GM19043 (cell line): ENCODE measurements at regions not wholly inside any gene's neighbourhood (a gene's known extent, or its start where the extent isn't known, plus 50 kb on each side); places are given as distances from the start of the nearest gene placed in this dataset.

Source experiments
- ATAC-seq: cut with Tn5 transposase; IDR thresholded peaks from one replicate; pipeline ENCODE4 v1.9.1; 2021; ENCODE audit warnings: low read depth; ENCODE audit not compliant: unreplicated experiment

GRCh38 chr20:40416274-40416673 lies 272.8 kb downstream of the MAFB start:
- ATAC-seq: no peak

- no peak for ATAC-seq
Measured at GRCh38 chr20:40414843-40415615, 274.0 kb downstream of the MAFB start.

- ATAC-seq: no peak
Measured at GRCh38 chr20:40410028-40410427, 279.0 kb downstream of the MAFB start.

- ATAC-seq: no peak
Measured at GRCh38 chr20:40397467-40397866, 291.6 kb downstream of the MAFB start.

- no peak for ATAC-seq
Measured at GRCh38 chr20:40393197-40394079, 295.6 kb downstream of the MAFB start.

GRCh38 chr20:40390654-40391053 lies 298.4 kb downstream of the MAFB start:
- no peak for ATAC-seq

- no peak for ATAC-seq
Measured at GRCh38 chr20:40370800-40371199, 318.2 kb downstream of the MAFB start.

GRCh38 chr20:40368876-40369275 lies 320.2 kb downstream of the MAFB start:
- ATAC-seq: no peak

GRCh38 chr20:40361916-40362315 lies 327.1 kb downstream of the MAFB start:
- ATAC-seq: no peak

- no peak for ATAC-seq
Measured at GRCh38 chr20:40359131-40359912, 329.7 kb downstream of the MAFB start.

- no peak for ATAC-seq
Measured at GRCh38 chr20:40354880-40355279, 334.2 kb downstream of the MAFB start.

GRCh38 chr20:40343390-40343789 lies 345.6 kb downstream of the MAFB start:
- ATAC-seq: no peak

- no peak for ATAC-seq
Measured at GRCh38 chr20:40341561-40341960, 347.5 kb downstream of the MAFB start.

- no peak for ATAC-seq
Measured at GRCh38 chr20:40339661-40340449, 349.2 kb downstream of the MAFB start.

GRCh38 chr20:40336533-40336932 lies 352.5 kb downstream of the MAFB start:
- ATAC-seq: no peak

- ATAC-seq: no peak
Measured at GRCh38 chr20:40335901-40336351, 353.1 kb downstream of the MAFB start.

- ATAC-seq: no peak
Measured at GRCh38 chr20:40335437-40335836, 353.6 kb downstream of the MAFB start.

GRCh38 chr20:40333591-40333990 lies 355.4 kb downstream of the MAFB start:
- ATAC-seq: no peak

GRCh38 chr20:40331807-40332560 lies 357.1 kb downstream of the MAFB start:
- ATAC-seq: no peak
